SK-N-MC (cell line): ENCODE measurements at regions not wholly inside any gene's neighbourhood (a gene's known extent, or its start where the extent isn't known, plus 50 kb on each side); places are given as distances from the start of the nearest gene placed in this dataset.

Experiments
- EZH2 ChIP-seq: fragments of 200-600 bp; sonication (generic); IDR thresholded peaks from one replicate; pipeline ENCODE4 v1.6.1; 2017; ENCODE audit warnings: antibody characterized with exemption
- POLR2AphosphoS5 ChIP-seq: IDR thresholded peaks from 2 replicates; pipeline ENCODE4 v1.6.1; 2012; ENCODE audit warnings: mild to moderate bottlenecking, low read depth, low read length, borderline replicate concordance

DNA sequence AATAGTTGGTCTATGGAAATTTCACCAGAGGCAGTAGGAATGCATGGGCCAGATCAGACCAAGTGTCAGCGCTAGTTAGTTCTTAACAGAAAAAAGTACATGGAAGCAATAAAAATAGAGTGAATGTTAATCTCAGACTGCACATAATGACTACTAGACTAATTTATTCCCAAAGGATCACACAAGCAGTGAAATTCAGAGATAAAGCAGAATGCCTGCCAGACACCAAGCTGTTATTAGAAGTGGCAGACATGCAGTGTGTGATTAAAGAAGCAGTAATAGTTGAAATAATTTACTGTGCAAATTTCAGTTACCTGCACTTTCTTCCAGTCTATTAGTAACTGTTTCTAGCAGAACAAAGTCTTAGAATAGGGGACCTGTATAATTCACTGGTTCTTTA, 1024.2 kb downstream of the CDH9 start:
- TF ChIP-seq POLR2AphosphoS5 (no peak), EZH2 (no peak)
